ENCODE measurements at regions not wholly inside any gene's neighbourhood (a gene's known extent, or its start where the extent isn't known, plus 50 kb on each side); places are given as distances from the start of the nearest gene placed in this dataset.
"Not testable (repeated sequence)": the region's sequence is repeated elsewhere in the genome, so short reads cannot be mapped to it uniquely, and the experiment has no call there.

DNA sequence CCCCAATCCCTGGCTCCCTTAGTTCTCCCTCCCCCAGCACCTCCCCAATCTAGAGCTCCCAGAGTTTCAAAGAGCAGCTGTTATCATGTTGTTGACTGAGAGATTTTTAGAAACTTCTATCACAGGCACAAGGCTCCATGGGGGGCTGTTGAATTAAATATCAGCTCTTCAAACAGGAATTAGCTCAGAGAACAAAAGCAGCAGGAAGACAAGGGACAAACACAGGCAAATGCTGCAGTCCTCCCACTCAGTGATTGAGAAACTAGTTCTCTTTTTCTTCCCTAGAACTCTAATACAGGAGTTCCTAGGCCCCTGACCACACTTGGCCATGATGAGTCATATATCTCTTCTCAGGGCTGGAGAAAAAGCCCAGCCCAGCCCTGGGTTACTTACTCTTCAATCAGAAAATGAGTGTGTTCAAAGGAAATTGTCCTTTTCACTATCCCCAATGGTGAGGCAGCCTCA is 262.1 kb downstream of the IGSF11 start:
- DNase-seq (ENCODE audit: low read depth): no peak

DNA sequence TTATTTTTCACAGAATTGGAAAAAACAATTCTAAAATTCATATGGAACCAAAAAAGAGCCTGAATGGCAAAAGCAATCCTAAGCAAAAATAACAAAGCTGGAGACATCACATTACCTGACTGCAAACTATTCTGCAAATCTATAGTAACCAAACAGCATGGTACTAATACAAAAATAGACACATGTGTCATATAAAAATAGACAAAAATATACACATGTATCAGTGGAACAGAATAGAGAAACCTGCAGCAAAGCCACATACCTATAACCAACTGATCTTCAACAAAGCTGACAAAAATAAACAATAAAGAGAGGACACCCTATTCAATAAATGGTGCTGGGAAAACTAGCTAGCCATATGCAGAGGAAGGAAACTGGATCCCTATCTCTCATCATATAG is 259.6 kb downstream of the IGSF11 start:
- DNase-seq (ENCODE audit: low read depth): no peak

DNA sequence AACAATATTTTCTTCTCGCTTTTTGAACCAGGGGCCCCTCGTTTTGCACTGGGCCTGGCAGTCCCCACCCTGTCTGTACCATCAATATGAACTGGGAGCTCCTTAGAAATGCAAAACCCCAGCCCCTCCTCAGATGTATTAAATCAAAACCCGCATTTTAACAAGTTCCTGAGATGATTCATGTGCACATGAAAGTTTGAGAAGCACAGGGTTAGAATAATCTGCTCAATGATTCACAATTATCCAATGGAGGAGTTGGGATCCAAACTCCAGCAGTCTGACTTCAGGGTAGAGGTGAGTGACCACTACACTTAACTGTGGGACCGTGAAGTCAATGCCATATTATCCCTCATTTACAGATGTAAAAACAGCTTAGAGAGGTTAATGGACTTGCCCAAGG is 256.4 kb downstream of the IGSF11 start:
- DNase-seq (ENCODE audit: low read depth): no peak

GRCh38 chr3:118781232-118781631 is 253.4 kb downstream of the IGSF11 start:
- DNase-seq (ENCODE audit: low read depth): no peak

- DNase-seq (ENCODE audit: low read depth): no peak
Measured at GRCh38 chr3:118781839-118782238, 252.8 kb downstream of the IGSF11 start.

GRCh38 chr3:118782755-118783202 is 251.9 kb downstream of the IGSF11 start:
- DNase-seq (ENCODE audit: low read depth): no peak

DNA sequence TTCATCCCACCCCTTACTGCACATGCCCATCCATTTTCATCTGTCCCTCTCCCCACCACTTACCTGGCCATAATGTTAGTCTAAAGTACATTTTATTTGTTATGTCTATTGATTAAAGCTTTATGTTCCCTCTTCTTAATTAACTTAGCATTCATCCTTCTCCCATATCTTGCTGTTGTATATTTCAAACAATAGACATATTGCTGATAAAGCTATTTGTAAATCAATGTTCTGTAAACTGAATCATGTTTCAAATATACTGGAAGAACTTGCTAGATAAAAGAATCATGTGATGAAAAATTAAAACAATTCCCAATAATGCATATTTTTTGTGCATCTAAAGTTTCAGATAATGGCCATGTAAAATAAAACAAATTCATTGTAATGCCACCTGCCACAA is 249.2 kb downstream of the IGSF11 start:
- no peak for DNase-seq (ENCODE audit: low read depth)

GRCh38 chr3:118791246-118791645 is 243.4 kb downstream of the IGSF11 start:
- DNase-seq (ENCODE audit: low read depth): no peak

- no peak for DNase-seq (ENCODE audit: low read depth)
Measured at GRCh38 chr3:118792191-118792590, 242.5 kb downstream of the IGSF11 start.

DNA sequence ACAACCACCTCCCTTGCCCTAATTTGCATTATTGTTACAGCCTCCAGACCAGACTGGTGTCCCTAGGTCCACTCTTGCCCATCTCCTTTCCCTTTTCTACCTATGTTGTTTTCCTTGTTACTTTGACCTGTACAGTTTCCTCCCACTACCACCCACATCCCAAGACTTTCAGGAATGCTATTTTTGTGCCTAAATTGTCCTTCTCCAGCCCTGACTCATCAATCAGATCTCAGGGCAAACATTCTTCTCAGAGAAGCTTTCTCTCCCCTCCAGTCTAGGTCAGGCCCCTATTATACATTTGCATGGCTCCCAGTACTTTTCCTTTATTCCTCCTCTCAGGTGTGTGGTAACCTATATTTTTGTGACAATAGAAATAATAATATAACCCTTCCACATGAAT is 241.5 kb downstream of the IGSF11 start:
- DNase-seq (ENCODE audit: low read depth): no peak

DNA sequence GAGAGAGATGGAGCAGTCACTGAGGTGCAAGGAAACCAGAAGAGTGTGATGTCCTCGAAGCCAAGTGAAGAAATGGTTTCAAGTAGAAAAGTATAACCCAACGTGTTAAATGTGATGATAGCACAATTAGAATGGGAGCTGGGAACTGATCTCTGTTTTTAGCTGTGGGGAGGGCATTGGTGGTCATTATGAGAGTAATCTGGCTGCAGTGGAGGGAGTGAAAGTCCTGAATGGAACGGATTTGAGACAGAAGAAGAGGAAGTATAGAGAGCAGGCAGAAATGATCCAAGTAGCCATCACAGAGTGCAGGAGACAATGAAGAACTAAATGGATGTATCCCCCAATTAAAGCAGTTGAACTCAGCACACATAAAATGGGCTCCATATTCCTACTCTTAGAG is 235.3 kb downstream of the IGSF11 start:
- no peak for DNase-seq (ENCODE audit: low read depth)

DNA sequence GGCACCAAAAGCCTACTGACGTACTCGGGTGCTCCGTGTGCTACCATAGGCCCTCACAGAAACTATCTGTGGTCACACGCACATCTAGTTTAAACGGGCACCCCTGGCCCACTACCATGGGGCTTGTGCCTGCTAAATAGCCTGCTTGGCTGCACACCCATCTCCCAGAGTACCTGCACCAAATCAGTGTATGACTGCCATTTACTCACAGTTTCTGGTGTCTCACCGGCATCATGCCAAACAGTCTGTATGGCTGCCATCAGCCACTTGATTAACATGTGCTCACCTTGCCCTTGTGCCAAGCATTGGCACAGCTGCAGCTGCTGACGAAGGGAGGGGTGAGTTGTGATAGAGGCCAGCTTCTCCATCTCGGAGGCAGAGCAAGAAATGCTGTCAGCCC is 232.7 kb downstream of the IGSF11 start:
- DNase-seq (ENCODE audit: low read depth): no peak

DNA sequence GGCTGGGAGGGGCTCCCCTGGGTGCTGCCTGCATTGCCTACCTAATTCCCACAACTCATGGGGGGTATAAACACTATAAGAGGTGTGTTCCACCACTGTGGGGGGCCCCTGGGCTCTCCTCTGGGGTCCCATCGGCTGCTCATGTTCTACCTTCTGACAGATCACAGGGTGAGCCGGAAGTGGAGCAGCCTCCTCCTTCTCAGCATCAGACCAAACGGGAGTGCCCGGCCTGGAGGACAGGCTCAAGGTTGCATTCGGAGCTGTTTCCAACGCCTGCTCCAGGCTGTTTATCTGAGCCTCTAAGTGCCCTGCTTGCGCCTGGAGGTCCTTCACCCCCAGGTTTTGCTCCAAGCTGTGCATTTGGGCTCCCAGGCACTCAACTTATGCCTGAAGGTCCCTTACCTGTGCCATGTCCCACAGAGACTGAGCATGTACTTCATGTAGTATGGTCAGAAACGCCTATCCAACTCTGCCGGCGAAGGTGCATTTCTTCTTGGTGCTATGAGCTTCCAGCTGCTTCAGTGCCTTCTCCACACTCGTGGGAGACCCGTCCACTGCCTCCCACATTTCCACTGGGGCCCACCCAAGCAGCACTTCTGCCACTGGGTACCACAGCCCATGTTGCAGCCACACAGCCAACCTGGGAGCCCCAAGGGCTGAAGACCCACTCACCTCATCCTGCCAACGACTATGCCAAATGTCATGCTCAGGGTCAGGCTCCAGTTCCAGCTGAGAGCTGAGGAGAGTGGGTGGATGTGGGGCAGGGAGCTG is 232.1 kb downstream of the IGSF11 start:
- no peak for DNase-seq (ENCODE audit: low read depth)

DNA sequence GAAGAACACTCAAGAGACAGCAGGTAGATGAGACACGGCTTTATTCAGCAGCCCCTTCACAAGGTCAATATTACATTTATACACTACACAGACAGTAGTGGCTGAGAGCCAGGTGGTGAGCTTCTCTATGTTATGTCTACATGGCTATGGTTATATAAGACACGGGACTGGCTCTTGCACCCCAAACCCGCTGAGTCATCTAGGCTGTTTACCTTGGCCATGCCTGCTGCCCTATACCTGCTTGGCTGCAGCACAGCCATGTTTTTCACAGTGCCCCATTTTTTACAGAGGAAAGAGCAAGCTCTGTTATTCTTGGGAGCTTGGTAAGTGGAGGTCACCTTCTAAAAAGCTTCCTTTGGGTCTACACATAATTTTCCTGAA is 231.6 kb downstream of the IGSF11 start:
- DNase-seq (ENCODE audit: low read depth): no peak

- DNase-seq (ENCODE audit: low read depth): no peak
Measured at GRCh38 chr3:118805007-118805406, 229.6 kb downstream of the IGSF11 start.

DNA sequence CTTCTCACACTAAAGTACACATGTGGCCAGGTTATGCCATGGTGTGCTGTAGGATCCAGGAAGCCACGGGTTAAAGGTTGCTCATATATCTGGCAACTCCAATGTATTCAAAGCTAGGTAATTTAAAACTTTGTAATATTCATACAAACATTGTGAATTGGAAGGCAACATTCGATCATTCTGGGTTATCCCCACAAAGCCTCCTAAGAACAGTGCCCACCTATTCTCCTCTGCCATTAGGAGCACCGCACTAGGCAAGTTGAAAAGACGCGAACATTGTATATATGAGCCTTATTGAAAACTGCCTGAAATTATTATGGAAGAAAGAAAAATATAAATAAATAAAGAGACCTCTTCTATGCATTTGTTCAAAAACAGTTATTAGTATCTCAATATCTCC is 228.2 kb downstream of the IGSF11 start:
- no peak for DNase-seq (ENCODE audit: low read depth)

DNA sequence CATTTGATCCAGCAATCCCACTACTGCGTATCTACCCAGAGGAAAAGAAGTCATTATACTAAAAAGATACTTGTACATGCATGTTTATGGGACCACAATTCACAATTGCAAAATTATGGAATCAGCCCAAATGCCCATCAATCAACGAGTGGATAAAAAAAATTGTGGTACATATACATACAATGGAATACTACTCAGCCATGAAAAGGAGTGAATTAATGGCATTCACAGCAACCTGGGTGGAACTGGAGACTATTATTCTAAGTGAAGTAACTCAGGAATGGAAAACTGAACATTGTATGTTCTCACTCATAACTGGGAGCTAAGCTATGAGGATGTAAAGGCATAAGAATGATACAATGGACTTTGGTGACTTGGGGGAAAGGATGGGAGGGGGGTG is 227.3 kb downstream of the IGSF11 start:
- not testable (repeated sequence) for DNase-seq (ENCODE audit: low read depth)

DNA sequence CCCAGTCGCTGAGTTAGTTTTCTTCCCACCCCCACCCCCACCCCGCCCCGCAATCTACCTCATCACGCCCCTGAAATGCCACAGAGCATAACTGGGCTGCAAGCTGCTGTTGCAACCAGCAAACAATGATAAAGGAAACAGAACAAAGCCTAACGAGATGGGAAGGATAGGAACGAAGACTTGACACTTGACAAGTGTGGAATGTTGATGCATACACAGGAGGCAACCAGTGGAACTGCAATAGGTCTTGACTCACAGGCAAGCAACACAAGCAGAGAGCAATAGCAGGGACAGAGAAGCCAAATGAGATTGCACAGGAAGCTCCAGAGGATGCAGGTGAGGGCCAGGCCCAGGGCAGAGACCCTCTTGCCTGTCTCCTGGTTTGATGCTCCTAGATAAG is 225.9 kb downstream of the IGSF11 start:
- DNase-seq (ENCODE audit: low read depth): no peak

- no peak for DNase-seq (ENCODE audit: low read depth)
Measured at GRCh38 chr3:118809696-118810498, 224.7 kb downstream of the IGSF11 start.

GRCh38 chr3:118810499-118811035 is 224.1 kb downstream of the IGSF11 start:
- no peak for DNase-seq (ENCODE audit: low read depth)

- no peak for DNase-seq (ENCODE audit: low read depth)
Measured at GRCh38 chr3:118811236-118811732, 223.4 kb downstream of the IGSF11 start.

- no peak for DNase-seq (ENCODE audit: low read depth)
Measured at GRCh38 chr3:118813472-118813871, 221.2 kb downstream of the IGSF11 start.

- DNase-seq (ENCODE audit: low read depth): peak; percentile 12
Measured at GRCh38 chr3:118817748-118818165, 216.9 kb downstream of the IGSF11 start.

All from GM04504 (cell line).